PC-3 (cell line): ENCODE measurements at regions not wholly inside any gene's neighbourhood (a gene's known extent, or its start where the extent isn't known, plus 50 kb on each side); places are given as distances from the start of the nearest gene placed in this dataset.

Experiments used
- CTCF ChIP-seq: fragments of 300-600 bp; sonication (generic); conservative IDR thresholded peaks from 2 replicates; pipeline ENCODE4 v1.5.1; 2017; ENCODE audit warnings: antibody characterized with exemption, low read depth, mild to moderate bottlenecking, low read length
- EZH2 ChIP-seq: fragments of 300-600 bp; sonication (generic); IDR thresholded peaks from one replicate; pipeline ENCODE4 v1.6.1; 2017; ENCODE audit warnings: antibody characterized with exemption, mild to moderate bottlenecking, low read length; ENCODE audit not compliant: unreplicated experiment

DNA sequence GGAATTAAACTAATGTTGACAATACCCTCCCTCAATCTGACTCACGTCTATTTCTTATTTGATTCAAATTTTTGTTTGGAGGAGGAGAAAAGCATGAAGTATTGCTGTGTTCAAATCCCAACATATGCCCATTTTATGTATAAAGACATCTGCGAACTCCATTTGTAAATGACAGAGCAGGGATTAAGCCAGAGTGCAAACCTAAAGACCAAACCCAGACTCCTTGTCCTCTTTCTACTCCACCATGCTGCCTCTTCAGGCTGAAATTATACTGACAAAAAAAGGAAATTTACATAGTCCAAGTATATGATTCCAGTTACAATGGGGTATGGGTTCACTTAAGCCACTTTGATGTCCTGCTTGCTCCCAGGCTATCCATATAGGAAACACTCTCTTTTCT lies 383.1 kb downstream of the ADRA2A start:
- TF ChIP-seq EZH2 (no peak), CTCF (no peak)
